ENCODE measurements at regions not wholly inside any gene's neighbourhood (a gene's known extent, or its start where the extent isn't known, plus 50 kb on each side); places are given as distances from the start of the nearest gene placed in this dataset.

DNA sequence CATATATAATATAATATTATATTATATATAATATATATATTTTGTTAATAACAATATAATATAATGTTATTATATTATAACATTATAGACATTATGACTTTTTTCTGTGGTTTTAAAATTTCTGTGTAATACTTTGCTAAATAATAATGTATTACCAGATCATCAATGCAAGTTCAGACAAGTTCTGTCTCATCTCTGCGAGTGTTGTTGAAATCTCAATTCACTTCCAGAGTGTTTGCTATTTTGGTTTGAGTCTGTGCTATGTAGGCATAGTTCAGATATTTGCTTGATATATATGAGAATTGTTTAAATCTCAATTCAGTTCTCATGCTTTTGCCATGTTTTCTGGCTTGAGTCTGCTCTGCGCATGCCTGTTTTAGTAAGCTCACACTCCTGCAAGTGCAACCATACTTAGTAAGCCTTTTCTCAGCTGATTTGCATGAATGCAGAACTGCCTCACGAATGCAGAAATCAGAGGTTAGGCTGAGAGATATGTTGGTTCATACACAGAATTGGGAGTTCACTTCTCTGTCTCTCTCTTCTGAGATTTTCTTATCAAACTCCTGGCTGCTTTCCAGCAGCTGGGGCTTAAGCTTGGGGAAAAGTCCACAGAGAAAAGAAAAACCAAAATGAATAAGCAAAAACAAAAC is 830.2 kb upstream of the SORCS1 start:
- DNase-seq (ENCODE audit: low spot score) (no peak), ATAC-seq (no peak)
- Histone ChIP-seq H3K9me2 (ENCODE audit: insufficient read depth) (no peaks in the 10 kb centered on the region), H3K4me3 (no peak overlapping the region), H3K4me2 (no peak overlapping the region), H3K36me3 (ENCODE audit: insufficient read depth) (no peaks in the 10 kb centered on the region), H4K20me1 (replicated peaks; ENCODE audit: insufficient read depth) (no peaks in the 10 kb centered on the region), H2AFZ (peak overlapping the region; percentile 97), H3K79me2 (replicated peaks; ENCODE audit: insufficient read depth) (no peaks in the 10 kb centered on the region), H3F3A (replicated peaks; ENCODE audit: low read depth) (no peaks in the 10 kb centered on the region), H3K27ac (ENCODE audit: low read depth) (no peak overlapping the region), H3K4me1 (ENCODE audit: insufficient read depth) (no peaks in the 10 kb centered on the region), H3K27me3 (ENCODE audit: insufficient read depth) (no peaks in the 10 kb centered on the region)
- H3K27ac Mint-ChIP-seq = no peak overlapping the region
- TF ChIP-seq JUNB (IDR thresholded peaks at IDR 0.05; ENCODE audit: unreplicated experiment) (no peak), NANOG (IDR thresholded peaks at IDR 0.05; ENCODE audit: borderline replicate concordance) (no peak), POLR2AphosphoS5 (IDR thresholded peaks at IDR 0.05; ENCODE audit: low read depth) (no peak), ZNF331 (CRISPR knock-in tag; IDR thresholded peaks at IDR 0.05; ENCODE audit: low read depth) (no peak), EZH2 (IDR thresholded peaks at IDR 0.05; ENCODE audit: low read depth, unreplicated experiment) (no peak)
- TF ChIP-seq, protein P1, sequence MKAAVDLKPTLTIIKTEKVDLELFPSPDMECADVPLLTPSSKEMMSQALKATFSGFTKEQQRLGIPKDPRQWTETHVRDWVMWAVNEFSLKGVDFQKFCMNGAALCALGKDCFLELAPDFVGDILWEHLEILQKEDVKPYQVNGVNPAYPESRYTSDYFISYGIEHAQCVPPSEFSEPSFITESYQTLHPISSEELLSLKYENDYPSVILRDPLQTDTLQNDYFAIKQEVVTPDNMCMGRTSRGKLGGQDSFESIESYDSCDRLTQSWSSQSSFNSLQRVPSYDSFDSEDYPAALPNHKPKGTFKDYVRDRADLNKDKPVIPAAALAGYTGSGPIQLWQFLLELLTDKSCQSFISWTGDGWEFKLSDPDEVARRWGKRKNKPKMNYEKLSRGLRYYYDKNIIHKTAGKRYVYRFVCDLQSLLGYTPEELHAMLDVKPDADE (IDR thresholded peaks at IDR 0.05) = no peak
- H3K36me3 Mint-ChIP-seq (ENCODE audit: low read depth) = no peaks in the 10 kb centered on the region
- H3K9me3 Mint-ChIP-seq = no peaks in the 10 kb centered on the region
- no peaks in the 10 kb centered on the region for H3K27me3 Mint-ChIP-seq (ENCODE audit: insufficient read depth, low read depth, poor library complexity)
- no peak overlapping the region for H3K4me3 Mint-ChIP-seq
- H3K4me1 Mint-ChIP-seq = peaks cover 4% of the 10 kb centered on the region; the same call in 2 of the 3 replicates

DNA sequence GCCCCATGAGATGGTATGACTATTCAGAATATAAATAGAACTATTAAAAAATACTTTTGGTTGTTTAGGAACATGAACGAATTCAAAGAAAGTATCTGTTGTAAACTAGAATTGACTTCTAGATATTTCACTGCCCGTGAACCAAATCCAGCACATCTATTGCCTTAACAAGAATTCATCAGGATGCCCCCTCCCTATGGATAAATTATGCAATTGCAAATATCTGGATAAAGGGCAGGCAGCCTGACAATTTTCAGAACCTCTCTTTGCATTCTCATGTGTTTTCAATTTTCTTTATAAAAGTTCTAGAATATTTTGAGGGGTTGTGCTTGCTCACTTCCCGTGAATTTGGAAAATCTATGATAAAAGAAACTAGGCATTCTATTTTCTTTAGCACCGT is 822.1 kb upstream of the SORCS1 start:
- Mint-ChIP-seq H3K4me3 (no peak overlapping the region), H3K9me3 (no peaks in the 10 kb centered on the region), H3K27me3 (ENCODE audit: insufficient read depth, low read depth, poor library complexity) (no peaks in the 10 kb centered on the region), H3K27ac (no peak overlapping the region), H3K4me1 (no peaks in the 10 kb centered on the region), H3K36me3 (ENCODE audit: low read depth) (no peaks in the 10 kb centered on the region)
- no peaks in the 10 kb centered on the region for H3K79me2 ChIP-seq (replicated peaks; ENCODE audit: insufficient read depth)
- H2AFZ ChIP-seq = no peak overlapping the region
- TF ChIP-seq EZH2 (IDR thresholded peaks at IDR 0.05; ENCODE audit: low read depth, unreplicated experiment) (no peak), EZH2phosphoT487 (IDR thresholded peaks at IDR 0.05; ENCODE audit: unreplicated experiment) (no peak), CREB1 (CRISPR knock-in tag; IDR thresholded peaks at IDR 0.05; ENCODE audit: low read depth) (no peak), ZNF114 (CRISPR knock-in tag; IDR thresholded peaks at IDR 0.05) (no peak), JUNB (IDR thresholded peaks at IDR 0.05; ENCODE audit: unreplicated experiment) (no peak), STAT1 (IDR thresholded peaks at IDR 0.05; ENCODE audit: unreplicated experiment) (no peak)
- TF ChIP-seq, protein P2, sequence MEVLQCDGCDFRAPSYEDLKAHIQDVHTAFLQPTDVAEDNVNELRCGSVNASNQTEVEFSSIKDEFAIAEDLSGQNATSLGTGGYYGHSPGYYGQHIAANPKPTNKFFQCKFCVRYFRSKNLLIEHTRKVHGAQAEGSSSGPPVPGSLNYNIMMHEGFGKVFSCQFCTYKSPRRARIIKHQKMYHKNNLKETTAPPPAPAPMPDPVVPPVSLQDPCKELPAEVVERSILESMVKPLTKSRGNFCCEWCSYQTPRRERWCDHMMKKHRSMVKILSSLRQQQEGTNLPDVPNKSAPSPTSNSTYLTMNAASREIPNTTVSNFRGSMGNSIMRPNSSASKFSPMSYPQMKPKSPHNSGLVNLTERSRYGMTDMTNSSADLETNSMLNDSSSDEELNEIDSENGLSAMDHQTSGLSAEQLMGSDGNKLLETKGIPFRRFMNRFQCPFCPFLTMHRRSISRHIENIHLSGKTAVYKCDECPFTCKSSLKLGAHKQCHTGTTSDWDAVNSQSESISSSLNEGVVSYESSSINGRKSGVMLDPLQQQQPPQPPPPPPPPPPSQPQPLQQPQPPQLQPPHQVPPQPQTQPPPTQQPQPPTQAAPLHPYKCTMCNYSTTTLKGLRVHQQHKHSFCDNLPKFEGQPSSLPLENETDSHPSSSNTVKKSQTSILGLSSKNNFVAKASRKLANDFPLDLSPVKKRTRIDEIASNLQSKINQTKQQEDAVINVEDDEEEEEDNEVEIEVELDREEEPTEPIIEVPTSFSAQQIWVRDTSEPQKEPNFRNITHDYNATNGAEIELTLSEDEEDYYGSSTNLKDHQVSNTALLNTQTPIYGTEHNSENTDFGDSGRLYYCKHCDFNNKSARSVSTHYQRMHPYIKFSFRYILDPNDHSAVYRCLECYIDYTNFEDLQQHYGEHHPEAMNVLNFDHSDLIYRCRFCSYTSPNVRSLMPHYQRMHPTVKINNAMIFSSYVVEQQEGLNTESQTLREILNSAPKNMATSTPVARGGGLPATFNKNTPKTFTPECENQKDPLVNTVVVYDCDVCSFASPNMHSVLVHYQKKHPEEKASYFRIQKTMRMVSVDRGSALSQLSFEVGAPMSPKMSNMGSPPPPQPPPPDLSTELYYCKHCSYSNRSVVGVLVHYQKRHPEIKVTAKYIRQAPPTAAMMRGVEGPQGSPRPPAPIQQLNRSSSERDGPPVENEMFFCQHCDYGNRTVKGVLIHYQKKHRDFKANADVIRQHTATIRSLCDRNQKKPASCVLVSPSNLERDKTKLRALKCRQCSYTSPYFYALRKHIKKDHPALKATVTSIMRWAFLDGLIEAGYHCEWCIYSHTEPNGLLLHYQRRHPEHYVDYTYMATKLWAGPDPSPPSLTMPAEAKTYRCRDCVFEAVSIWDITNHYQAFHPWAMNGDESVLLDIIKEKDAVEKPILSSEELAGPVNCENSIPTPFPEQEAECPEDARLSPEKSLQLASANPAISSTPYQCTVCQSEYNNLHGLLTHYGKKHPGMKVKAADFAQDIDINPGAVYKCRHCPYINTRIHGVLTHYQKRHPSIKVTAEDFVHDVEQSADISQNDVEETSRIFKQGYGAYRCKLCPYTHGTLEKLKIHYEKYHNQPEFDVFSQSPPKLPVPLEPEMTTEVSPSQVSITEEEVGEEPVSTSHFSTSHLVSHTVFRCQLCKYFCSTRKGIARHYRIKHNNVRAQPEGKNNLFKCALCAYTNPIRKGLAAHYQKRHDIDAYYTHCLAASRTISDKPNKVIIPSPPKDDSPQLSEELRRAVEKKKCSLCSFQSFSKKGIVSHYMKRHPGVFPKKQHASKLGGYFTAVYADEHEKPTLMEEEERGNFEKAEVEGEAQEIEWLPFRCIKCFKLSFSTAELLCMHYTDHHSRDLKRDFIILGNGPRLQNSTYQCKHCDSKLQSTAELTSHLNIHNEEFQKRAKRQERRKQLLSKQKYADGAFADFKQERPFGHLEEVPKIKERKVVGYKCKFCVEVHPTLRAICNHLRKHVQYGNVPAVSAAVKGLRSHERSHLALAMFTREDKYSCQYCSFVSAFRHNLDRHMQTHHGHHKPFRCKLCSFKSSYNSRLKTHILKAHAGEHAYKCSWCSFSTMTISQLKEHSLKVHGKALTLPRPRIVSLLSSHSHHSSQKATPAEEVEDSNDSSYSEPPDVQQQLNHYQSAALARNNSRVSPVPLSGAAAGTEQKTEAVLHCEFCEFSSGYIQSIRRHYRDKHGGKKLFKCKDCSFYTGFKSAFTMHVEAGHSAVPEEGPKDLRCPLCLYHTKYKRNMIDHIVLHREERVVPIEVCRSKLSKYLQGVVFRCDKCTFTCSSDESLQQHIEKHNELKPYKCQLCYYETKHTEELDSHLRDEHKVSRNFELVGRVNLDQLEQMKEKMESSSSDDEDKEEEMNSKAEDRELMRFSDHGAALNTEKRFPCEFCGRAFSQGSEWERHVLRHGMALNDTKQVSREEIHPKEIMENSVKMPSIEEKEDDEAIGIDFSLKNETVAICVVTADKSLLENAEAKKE (CRISPR knock-in tag; IDR thresholded peaks at IDR 0.05) = no peak
- TF ChIP-seq, protein P1 (IDR thresholded peaks at IDR 0.05) = no peak
- TF ChIP-seq, protein P3, sequence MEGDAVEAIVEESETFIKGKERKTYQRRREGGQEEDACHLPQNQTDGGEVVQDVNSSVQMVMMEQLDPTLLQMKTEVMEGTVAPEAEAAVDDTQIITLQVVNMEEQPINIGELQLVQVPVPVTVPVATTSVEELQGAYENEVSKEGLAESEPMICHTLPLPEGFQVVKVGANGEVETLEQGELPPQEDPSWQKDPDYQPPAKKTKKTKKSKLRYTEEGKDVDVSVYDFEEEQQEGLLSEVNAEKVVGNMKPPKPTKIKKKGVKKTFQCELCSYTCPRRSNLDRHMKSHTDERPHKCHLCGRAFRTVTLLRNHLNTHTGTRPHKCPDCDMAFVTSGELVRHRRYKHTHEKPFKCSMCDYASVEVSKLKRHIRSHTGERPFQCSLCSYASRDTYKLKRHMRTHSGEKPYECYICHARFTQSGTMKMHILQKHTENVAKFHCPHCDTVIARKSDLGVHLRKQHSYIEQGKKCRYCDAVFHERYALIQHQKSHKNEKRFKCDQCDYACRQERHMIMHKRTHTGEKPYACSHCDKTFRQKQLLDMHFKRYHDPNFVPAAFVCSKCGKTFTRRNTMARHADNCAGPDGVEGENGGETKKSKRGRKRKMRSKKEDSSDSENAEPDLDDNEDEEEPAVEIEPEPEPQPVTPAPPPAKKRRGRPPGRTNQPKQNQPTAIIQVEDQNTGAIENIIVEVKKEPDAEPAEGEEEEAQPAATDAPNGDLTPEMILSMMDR (conservative IDR thresholded peaks at IDR 0.05; ENCODE audit: low read depth in 2 of 2) = no peak
- H3K9me2 ChIP-seq (ENCODE audit: insufficient read depth) = 0 out of 2 replicates have a peak, but pooled peaks cover 3% of the 10 kb centered on the region
- ATAC-seq (no peak), DNase-seq (ENCODE audit: low spot score) (no peak)
- no peaks in the 10 kb centered on the region for H3F3A ChIP-seq (replicated peaks; ENCODE audit: low read depth)
- H3K27me3 ChIP-seq (ENCODE audit: insufficient read depth) = no peaks in the 10 kb centered on the region
- no peak overlapping the region for H3K4me2 ChIP-seq
- no peak overlapping the region for H3K27ac ChIP-seq (ENCODE audit: low read depth)
- H4K20me1 ChIP-seq (replicated peaks; ENCODE audit: insufficient read depth) = no peaks in the 10 kb centered on the region
- no peaks in the 10 kb centered on the region for H3K4me1 ChIP-seq (ENCODE audit: insufficient read depth)
- no peak overlapping the region for H3K4me3 ChIP-seq
- no peaks in the 10 kb centered on the region for H3K36me3 ChIP-seq (ENCODE audit: insufficient read depth)

All from GM23338 (cell line).